Chondrocyte (in vitro differentiated cells): ENCODE measurements at regions not wholly inside any gene's neighbourhood (a gene's known extent, or its start where the extent isn't known, plus 50 kb on each side); places are given as distances from the start of the nearest gene placed in this dataset.

Experiments
- DNase-seq: peaks from one replicate; pipeline ENCODE4 v3.0.0; 2021; ENCODE audit warnings: mixed read lengths, low spot score
- H3K27ac Mint-ChIP-seq: one replicate; pipeline ENCODE4 v1.8.0; 2021; ENCODE audit warnings: mild to moderate bottlenecking, moderate library complexity, mixed read lengths; ENCODE audit not compliant: unreplicated experiment
- H3K27me3 Mint-ChIP-seq: 2 replicates; pipeline ENCODE4 v1.8.0; 2021; ENCODE audit warnings: low read depth, mixed read lengths
- H3K36me3 Mint-ChIP-seq: 2 replicates; pipeline ENCODE4 v1.8.0; 2021; ENCODE audit warnings: low read depth, mixed read lengths
- H3K4me1 Mint-ChIP-seq: 2 replicates; pipeline ENCODE4 v1.8.0; 2021; ENCODE audit warnings: low read depth, mild to moderate bottlenecking, mixed read lengths
- H3K4me3 Mint-ChIP-seq: one replicate; pipeline ENCODE4 v1.8.0; 2021; ENCODE audit warnings: mild to moderate bottlenecking, moderate library complexity, mixed read lengths; ENCODE audit not compliant: unreplicated experiment
- H3K9me3 Mint-ChIP-seq: 2 replicates; pipeline ENCODE4 v1.8.0; 2021; ENCODE audit warnings: low read depth, mixed read lengths
- TF ChIP-seq, protein P1 (sequence below): fragments of 200-600 bp; sonication (generic); IDR thresholded peaks from 2 replicates; pipeline ENCODE4 v1.5.0; 2021; ENCODE audit warnings: antibody characterized with exemption, mild to moderate bottlenecking, moderate library complexity

DNA sequence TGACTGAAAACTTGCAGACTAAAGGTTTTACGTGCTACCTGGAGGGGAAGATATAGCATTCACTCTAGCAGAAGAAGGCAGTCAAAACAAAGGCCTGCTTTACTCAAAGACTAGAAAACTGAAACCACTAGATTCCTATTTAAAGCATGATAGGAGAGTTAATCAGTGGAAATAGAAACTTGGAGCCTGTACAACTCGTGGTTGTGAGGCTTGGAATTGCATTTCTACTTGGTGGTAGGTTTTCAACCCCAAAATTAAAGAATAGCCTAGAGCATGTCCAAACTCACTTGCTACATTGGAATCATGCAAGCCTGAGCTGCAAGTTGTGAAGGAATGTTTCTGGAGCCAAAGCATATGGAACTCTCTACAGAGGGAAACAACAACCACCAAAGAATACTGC lies 1526.4 kb upstream of the NUDT12 start:
- Mint-ChIP-seq H3K9me3 (peaks cover 23% of the 10 kb centered on the region), H3K36me3 (peaks cover 17% of the 10 kb centered on the region), H3K27ac (no peak overlapping the region), H3K4me3 (no peak overlapping the region), H3K27me3 (no peaks in the 10 kb centered on the region), H3K4me1 (no peaks in the 10 kb centered on the region)
- TF ChIP-seq, protein P1, sequence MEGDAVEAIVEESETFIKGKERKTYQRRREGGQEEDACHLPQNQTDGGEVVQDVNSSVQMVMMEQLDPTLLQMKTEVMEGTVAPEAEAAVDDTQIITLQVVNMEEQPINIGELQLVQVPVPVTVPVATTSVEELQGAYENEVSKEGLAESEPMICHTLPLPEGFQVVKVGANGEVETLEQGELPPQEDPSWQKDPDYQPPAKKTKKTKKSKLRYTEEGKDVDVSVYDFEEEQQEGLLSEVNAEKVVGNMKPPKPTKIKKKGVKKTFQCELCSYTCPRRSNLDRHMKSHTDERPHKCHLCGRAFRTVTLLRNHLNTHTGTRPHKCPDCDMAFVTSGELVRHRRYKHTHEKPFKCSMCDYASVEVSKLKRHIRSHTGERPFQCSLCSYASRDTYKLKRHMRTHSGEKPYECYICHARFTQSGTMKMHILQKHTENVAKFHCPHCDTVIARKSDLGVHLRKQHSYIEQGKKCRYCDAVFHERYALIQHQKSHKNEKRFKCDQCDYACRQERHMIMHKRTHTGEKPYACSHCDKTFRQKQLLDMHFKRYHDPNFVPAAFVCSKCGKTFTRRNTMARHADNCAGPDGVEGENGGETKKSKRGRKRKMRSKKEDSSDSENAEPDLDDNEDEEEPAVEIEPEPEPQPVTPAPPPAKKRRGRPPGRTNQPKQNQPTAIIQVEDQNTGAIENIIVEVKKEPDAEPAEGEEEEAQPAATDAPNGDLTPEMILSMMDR, result no peak
- no peak for DNase-seq

DNA sequence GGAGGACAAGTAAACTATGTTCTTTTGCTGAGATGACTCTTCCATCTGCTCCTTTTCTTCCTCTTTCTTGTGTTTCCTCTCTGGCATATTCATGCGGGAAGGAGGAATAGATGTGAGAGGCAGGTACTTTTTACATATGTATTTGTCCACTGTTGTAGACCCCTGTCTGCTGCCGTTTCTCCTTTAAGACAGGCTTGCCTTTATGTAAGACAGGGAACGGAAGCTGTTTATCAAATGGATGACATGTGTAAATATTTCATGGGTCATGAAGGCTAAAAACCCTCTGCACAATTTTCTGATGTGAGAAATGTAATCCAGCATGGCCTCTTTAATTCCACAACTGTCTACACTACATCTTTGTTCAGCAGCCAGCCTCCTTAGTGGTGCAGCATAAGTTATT lies 1525.5 kb upstream of the NUDT12 start:
- Mint-ChIP-seq H3K36me3 (peaks cover 11% of the 10 kb centered on the region), H3K4me1 (no peaks in the 10 kb centered on the region), H3K27ac (no peak overlapping the region), H3K9me3 (peaks cover 15% of the 10 kb centered on the region), H3K4me3 (no peak overlapping the region), H3K27me3 (no peaks in the 10 kb centered on the region)
- DNase-seq, result no peak
- TF ChIP-seq, protein P1, result no peak

DNA sequence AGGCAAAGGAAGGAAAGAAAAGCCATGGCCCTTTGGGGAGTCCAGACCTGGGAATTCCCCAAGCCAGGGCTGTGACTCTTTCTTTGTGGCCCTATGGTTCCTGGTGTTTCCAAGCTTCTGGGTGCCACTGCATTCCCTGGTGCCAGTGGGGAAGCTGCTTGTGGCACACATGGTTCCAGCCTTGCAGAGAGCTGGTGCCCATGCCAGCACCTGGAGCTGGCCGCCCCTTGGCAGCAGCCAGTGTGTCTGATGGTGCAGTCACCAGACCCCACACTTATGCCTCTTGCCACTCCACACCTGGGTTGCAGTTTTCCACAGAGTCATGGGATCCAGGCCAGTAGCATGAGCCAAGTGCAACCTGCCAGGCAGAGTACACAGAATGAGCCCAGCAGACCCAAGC lies 1495.3 kb upstream of the NUDT12 start:
- peaks cover 8% of the 10 kb centered on the region for H3K4me1 Mint-ChIP-seq
- no peaks in the 10 kb centered on the region for H3K27me3 Mint-ChIP-seq
- H3K4me3 Mint-ChIP-seq, result no peak overlapping the region
- TF ChIP-seq, protein P1, result no peak
- peaks cover 16% of the 10 kb centered on the region for H3K9me3 Mint-ChIP-seq
- DNase-seq, result peak; percentile 59
- no peak overlapping the region for H3K27ac Mint-ChIP-seq
- peaks cover 4% of the 10 kb centered on the region for H3K36me3 Mint-ChIP-seq

DNA sequence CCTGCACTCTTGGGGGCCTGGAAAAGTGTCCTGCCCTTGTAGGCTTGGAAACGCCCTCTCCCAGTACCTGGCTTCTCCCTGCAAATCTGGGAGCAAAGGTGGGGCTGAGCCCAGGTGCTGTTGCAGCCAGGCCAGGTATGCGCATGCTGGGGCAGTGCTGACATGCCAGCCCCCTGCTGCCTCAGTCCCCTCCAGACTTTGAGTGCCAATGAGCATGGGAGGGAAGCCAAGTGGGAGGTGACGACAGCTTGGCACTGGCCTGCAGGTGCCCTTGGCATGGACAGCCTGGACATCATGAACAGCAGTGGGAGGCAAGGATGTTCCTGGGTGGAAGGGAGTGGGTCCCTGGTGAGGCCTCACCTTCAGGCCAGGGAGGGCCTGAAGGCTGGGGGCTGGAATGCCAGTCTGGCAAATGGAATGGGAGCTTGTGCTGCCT lies 1494.4 kb upstream of the NUDT12 start:
- Mint-ChIP-seq H3K27me3 (no peaks in the 10 kb centered on the region), H3K27ac (no peak overlapping the region), H3K4me1 (peaks cover 8% of the 10 kb centered on the region), H3K4me3 (no peak overlapping the region), H3K9me3 (peaks cover 22% of the 10 kb centered on the region), H3K36me3 (peaks cover 9% of the 10 kb centered on the region)
- TF ChIP-seq, protein P1, result no peak
- DNase-seq, result peak; percentile 52

DNA sequence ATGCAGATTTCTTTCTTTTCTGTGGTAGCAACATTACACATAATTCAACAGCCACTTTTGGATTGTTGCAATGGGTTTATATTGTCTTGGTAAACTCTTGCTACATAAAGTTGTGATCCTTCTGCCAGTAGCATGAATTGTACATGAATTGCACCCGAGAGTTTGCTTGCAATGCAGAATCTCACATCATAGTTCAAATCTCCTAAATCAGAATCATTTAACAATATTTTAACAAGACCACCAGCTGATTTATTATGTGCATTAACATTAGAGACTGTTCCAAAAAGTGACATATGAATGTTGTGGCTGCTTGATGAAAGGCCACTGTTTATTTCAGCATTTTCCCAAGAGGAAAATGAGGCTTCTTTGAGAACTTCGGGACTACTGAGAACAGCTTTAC lies 1491.8 kb upstream of the NUDT12 start:
- Mint-ChIP-seq H3K36me3 (peaks cover 13% of the 10 kb centered on the region), H3K27ac (no peak overlapping the region), H3K4me1 (peaks cover 8% of the 10 kb centered on the region), H3K27me3 (no peaks in the 10 kb centered on the region), H3K4me3 (no peak overlapping the region), H3K9me3 (peaks cover 28% of the 10 kb centered on the region)
- DNase-seq, result no peak
- TF ChIP-seq, protein P1, result no peak
